Kidney tubule cell (primary cell): ENCODE measurements at regions not wholly inside any gene's neighbourhood (a gene's known extent, or its start where the extent isn't known, plus 50 kb on each side); places are given as distances from the start of the nearest gene placed in this dataset.

ENCODE experiments used
- DNase-seq: peaks from one replicate; pipeline ENCODE4 v3.0.0-alpha.2; 2018; ENCODE audit warnings: low spot score

- no peak for DNase-seq
These were observed 55.1 kb downstream of the KIF4B start for GRCh38 chr5:155068616-155069100.

GRCh38 chr5:155069961-155070360 is 56.4 kb downstream of the KIF4B start:
- DNase-seq = no peak

- DNase-seq = no peak
These were observed 57.2 kb downstream of the KIF4B start for GRCh38 chr5:155070781-155071180.

- no peak for DNase-seq
These were observed 62.8 kb downstream of the KIF4B start for GRCh38 chr5:155076379-155076778.

GRCh38 chr5:155079698-155080097 is 66.1 kb downstream of the KIF4B start:
- no peak for DNase-seq

GRCh38 chr5:155080721-155081120 is 67.2 kb downstream of the KIF4B start:
- no peak for DNase-seq

- no peak for DNase-seq
These were observed 68.1 kb downstream of the KIF4B start for GRCh38 chr5:155081618-155082017.

- DNase-seq = peak; percentile 88
These were observed 68.8 kb downstream of the KIF4B start for GRCh38 chr5:155082401-155082800.

- DNase-seq = peak; percentile 47
These were observed 71.9 kb downstream of the KIF4B start for GRCh38 chr5:155085282-155085989.

- DNase-seq = no peak
These were observed 73.5 kb downstream of the KIF4B start for GRCh38 chr5:155087036-155087435.

- no peak for DNase-seq
These were observed 75.3 kb downstream of the KIF4B start for GRCh38 chr5:155088811-155089210.

GRCh38 chr5:155089643-155090042 is 76.1 kb downstream of the KIF4B start:
- peak; percentile 9 for DNase-seq

- DNase-seq = no peak
These were observed 77.6 kb downstream of the KIF4B start for GRCh38 chr5:155091063-155091648.

GRCh38 chr5:155091768-155092717 is 78.5 kb downstream of the KIF4B start:
- DNase-seq = peak; percentile 24

GRCh38 chr5:155094455-155094854 is 80.9 kb downstream of the KIF4B start:
- no peak for DNase-seq

- no peak for DNase-seq
These were observed 84.4 kb downstream of the KIF4B start for GRCh38 chr5:155097995-155098394.

- no peak for DNase-seq
These were observed 84.9 kb downstream of the KIF4B start for GRCh38 chr5:155098433-155098832.

- no peak for DNase-seq
These were observed 88.1 kb downstream of the KIF4B start for GRCh38 chr5:155101697-155102096.

- no peak for DNase-seq
These were observed 89.6 kb downstream of the KIF4B start for GRCh38 chr5:155103146-155103545.

GRCh38 chr5:155104441-155104840 is 90.9 kb downstream of the KIF4B start:
- DNase-seq = no peak

- DNase-seq = peak; percentile 24
These were observed 92.7 kb downstream of the KIF4B start for GRCh38 chr5:155106221-155106620.

GRCh38 chr5:155113888-155114287 is 100.3 kb downstream of the KIF4B start:
- no peak for DNase-seq

- DNase-seq = no peak
These were observed 101.1 kb downstream of the KIF4B start for GRCh38 chr5:155114655-155115054.
